Stimulated activated CD4-positive, alpha-beta T cell treated with anti-CD3 and anti-CD28 coated beads, Interleukin-15, amount 100 ng/mL, for 48 hours (primary cell): ENCODE measurements at regions not wholly inside any gene's neighbourhood (a gene's known extent, or its start where the extent isn't known, plus 50 kb on each side); places are given as distances from the start of the nearest gene placed in this dataset.

Experiments
- DNase-seq, 2 donors: peaks; one replicate each; pipeline ENCODE4 v3.0.0-alpha.2; 2020; ENCODE audit warnings: low read depth in 2 of 2

GRCh38 chr18:45119876-45120275, 439.2 kb downstream of the SETBP1 start:
- DNase-seq: no peak

- no peak for DNase-seq
These were observed 440.5 kb downstream of the SETBP1 start for GRCh38 chr18:45121146-45121545.

- no peak for DNase-seq
These were observed 441.8 kb downstream of the SETBP1 start for GRCh38 chr18:45122506-45122905.

GRCh38 chr18:45127405-45127804, 446.7 kb downstream of the SETBP1 start:
- no peak for DNase-seq

GRCh38 chr18:45133276-45133675, 452.6 kb downstream of the SETBP1 start:
- no peak for DNase-seq

- DNase-seq: no peak
These were observed 455.8 kb downstream of the SETBP1 start for GRCh38 chr18:45136381-45137086.

GRCh38 chr18:45137087-45137419, 456.4 kb downstream of the SETBP1 start:
- no peak for DNase-seq

GRCh38 chr18:45139478-45139877, 458.8 kb downstream of the SETBP1 start:
- no peak for DNase-seq

- no peak for DNase-seq
These were observed 462.2 kb downstream of the SETBP1 start for GRCh38 chr18:45142868-45143267.

- DNase-seq: no peak
These were observed 465.6 kb upstream of the SLC14A2 start for GRCh38 chr18:45149712-45150111.

GRCh38 chr18:45151645-45152044, 463.6 kb upstream of the SLC14A2 start:
- DNase-seq: no peak

GRCh38 chr18:45155526-45155925, 459.8 kb upstream of the SLC14A2 start:
- no peak for DNase-seq

GRCh38 chr18:45156946-45157345, 458.3 kb upstream of the SLC14A2 start:
- no peak for DNase-seq

GRCh38 chr18:45157576-45157975, 457.7 kb upstream of the SLC14A2 start:
- no peak for DNase-seq

GRCh38 chr18:45161850-45162249, 453.4 kb upstream of the SLC14A2 start:
- no peak for DNase-seq

GRCh38 chr18:45163871-45164270, 451.4 kb upstream of the SLC14A2 start:
- no peak for DNase-seq

- no peak for DNase-seq
These were observed 450.7 kb upstream of the SLC14A2 start for GRCh38 chr18:45164551-45164950.

- no peak for DNase-seq
These were observed 450.0 kb upstream of the SLC14A2 start for GRCh38 chr18:45165176-45165713.

GRCh38 chr18:45165871-45166270, 449.4 kb upstream of the SLC14A2 start:
- DNase-seq: no peak

- no peak for DNase-seq
These were observed 448.9 kb upstream of the SLC14A2 start for GRCh38 chr18:45166341-45166835.

GRCh38 chr18:45166836-45167551, 448.3 kb upstream of the SLC14A2 start:
- no peak for DNase-seq

- DNase-seq: no peak
These were observed 447.5 kb upstream of the SLC14A2 start for GRCh38 chr18:45167631-45168280.
